ENCODE measurements at regions not wholly inside any gene's neighbourhood (a gene's known extent, or its start where the extent isn't known, plus 50 kb on each side); places are given as distances from the start of the nearest gene placed in this dataset.
"Not testable (repeated sequence)": the region's sequence is repeated elsewhere in the genome, so short reads cannot be mapped to it uniquely, and the experiment has no call there.

GRCh38 chr7:138378741-138379559 lies 81.1 kb upstream of the TRIM24 start:
- DNase-seq = no peak

GRCh38 chr7:138382862-138383565 lies 77.0 kb upstream of the TRIM24 start:
- DNase-seq = no peak

GRCh38 chr7:138386821-138387220 lies 73.2 kb upstream of the TRIM24 start:
- DNase-seq = no peak

- no peak for DNase-seq
Observed at GRCh38 chr7:138387755-138388475, 72.1 kb upstream of the TRIM24 start.

- DNase-seq = no peak
Observed at GRCh38 chr7:138388673-138389491, 71.2 kb upstream of the TRIM24 start.

GRCh38 chr7:138395763-138396162 lies 64.3 kb upstream of the TRIM24 start:
- no peak for DNase-seq

GRCh38 chr7:138396251-138397070 lies 63.6 kb upstream of the TRIM24 start:
- DNase-seq = peak; percentile 49

GRCh38 chr7:138397071-138397433 lies 63.0 kb upstream of the TRIM24 start:
- not testable (repeated sequence) for DNase-seq

GRCh38 chr7:138398857-138399256 lies 61.2 kb upstream of the TRIM24 start:
- no peak for DNase-seq

- DNase-seq = no peak
Observed at GRCh38 chr7:138400400-138400886, 59.6 kb upstream of the TRIM24 start.

- DNase-seq = no peak
Observed at GRCh38 chr7:138402749-138403148, 57.3 kb upstream of the TRIM24 start.

- no peak for DNase-seq
Observed at GRCh38 chr7:138405496-138405895, 54.6 kb upstream of the TRIM24 start.

- no peak for DNase-seq
Observed at GRCh38 chr7:138407792-138408191, 52.3 kb upstream of the TRIM24 start.

Data from NCI-H748 treated with DMSO at 0.1 percent for 48 hours (cell line).